ENCODE measurements at regions not wholly inside any gene's neighbourhood (a gene's known extent, or its start where the extent isn't known, plus 50 kb on each side); places are given as distances from the start of the nearest gene placed in this dataset.
"Not testable (repeated sequence)": the region's sequence is repeated elsewhere in the genome, so short reads cannot be mapped to it uniquely, and the experiment has no call there.

GRCh38 chr3:153247331-153248330 is 85.6 kb downstream of the RAP2B start:
- WGBS, 2 donors, result 73 to 75% methylated on average over 7 of the region's 7 CpGs
- H3K4me1 ChIP-seq, result no peaks in the 10 kb centered on the region
- TF ChIP-seq POLR2A (IDR thresholded peaks at IDR 0.05) (no peak), CTCF (IDR thresholded peaks at IDR 0.05) (no peak)
- no peak overlapping the region for H3K4me3 ChIP-seq
- no peaks in the 10 kb centered on the region for H3K9me3 ChIP-seq
- peak overlapping the region in 1 of 2 donors; percentile 8 for H3K27ac ChIP-seq
- H3K36me3 ChIP-seq (ENCODE audit: low read depth, missing control alignments), result no peaks in the 10 kb centered on the region
- intact Hi-C loops (cut with DNase I; ENCODE audit: low total_unique reads), result no loop called here
- DNase-seq, result no peak
- no peaks in the 10 kb centered on the region for H3K27me3 ChIP-seq

- DNase-seq; H3K36me3 ChIP-seq (ENCODE audit: low read depth, missing control alignments); H3K4me1 ChIP-seq; intact Hi-C loops (cut with DNase I; ENCODE audit: low total_unique reads); H3K27ac ChIP-seq; H3K27me3 ChIP-seq; H3K9me3 ChIP-seq; H3K4me3 ChIP-seq: not testable (repeated sequence)
- WGBS, 2 donors, result 88 to 95% methylated on average over 6 of the region's 6 CpGs
Measured at GRCh38 chr3:153248835-153249234, 86.8 kb downstream of the RAP2B start.

GRCh38 chr3:153249906-153250305 is 87.9 kb downstream of the RAP2B start:
- TF ChIP-seq CTCF (IDR thresholded peaks at IDR 0.05), result no peak
- TF ChIP-seq POLR2A (IDR thresholded peaks at IDR 0.05), result no peak
- Histone ChIP-seq H3K4me1 (no peaks in the 10 kb centered on the region), H3K36me3 (ENCODE audit: low read depth, missing control alignments) (no peaks in the 10 kb centered on the region), H3K9me3 (no peaks in the 10 kb centered on the region), H3K4me3 (no peak overlapping the region), H3K27ac (no peak overlapping the region), H3K27me3 (no peaks in the 10 kb centered on the region)
- 64 to 77% methylated on average over 2 of the region's 2 CpGs for WGBS, 2 donors
- intact Hi-C loops (cut with DNase I; ENCODE audit: low total_unique reads), result no loop called here
- no peak for DNase-seq

- TF ChIP-seq CTCF (IDR thresholded peaks at IDR 0.05) (no peak), POLR2A (IDR thresholded peaks at IDR 0.05) (no peak)
- DNase-seq, result no peak
- Histone ChIP-seq H3K4me3 (no peak overlapping the region), H3K27ac (no peak overlapping the region), H3K36me3 (ENCODE audit: low read depth, missing control alignments) (no peaks in the 10 kb centered on the region), H3K9me3 (no peaks in the 10 kb centered on the region), H3K4me1 (no peaks in the 10 kb centered on the region), H3K27me3 (no peaks in the 10 kb centered on the region)
- WGBS, 2 donors, result 82 to 83% methylated on average over 2 of the region's 2 CpGs
- intact Hi-C loops (cut with DNase I; ENCODE audit: low total_unique reads), result no loop called here
Measured at GRCh38 chr3:153250446-153250845, 88.4 kb downstream of the RAP2B start.

GRCh38 chr3:153252963-153253362 is 90.9 kb downstream of the RAP2B start:
- no peaks in the 10 kb centered on the region for H3K9me3 ChIP-seq
- WGBS, 2 donors, result 88 to 89% methylated on average over 3 of the region's 3 CpGs
- no peak for TF ChIP-seq CTCF (IDR thresholded peaks at IDR 0.05)
- no peak for TF ChIP-seq POLR2A (IDR thresholded peaks at IDR 0.05)
- H3K4me3 ChIP-seq, result no peak overlapping the region
- H3K36me3 ChIP-seq (ENCODE audit: low read depth, missing control alignments), result no peaks in the 10 kb centered on the region
- DNase-seq, result no peak
- intact Hi-C loops (cut with DNase I; ENCODE audit: low total_unique reads), result no loop called here
- no peak overlapping the region for H3K27ac ChIP-seq
- H3K4me1 ChIP-seq, result no peaks in the 10 kb centered on the region
- no peaks in the 10 kb centered on the region for H3K27me3 ChIP-seq

All from testis (tissue), 2 donors.